ENCODE measurements at regions not wholly inside any gene's neighbourhood (a gene's known extent, or its start where the extent isn't known, plus 50 kb on each side); places are given as distances from the start of the nearest gene placed in this dataset.

GRCh38 chr21:22650226-22650625 lies 1652.0 kb downstream of the NCAM2 start:
- Mint-ChIP-seq H3K4me1 (ENCODE audit: low read depth) (no peaks in the 10 kb centered on the region), H3K4me3 (no peak overlapping the region), H3K27ac (no peak overlapping the region), H3K27me3 (no peaks in the 10 kb centered on the region), H3K36me3 (no peaks in the 10 kb centered on the region), H3K9me3 (peaks cover 6% of the 10 kb centered on the region)
- intact Hi-C loops (cut with micrococcal nuclease) = no loop called here
- no peak for DNase-seq
- ChIA-PET CTCF (no interaction called here), POLR2A (no interaction called here)

- DNase-seq = no peak
- Mint-ChIP-seq H3K4me1 (ENCODE audit: low read depth) (no peaks in the 10 kb centered on the region), H3K27me3 (no peaks in the 10 kb centered on the region), H3K27ac (no peak overlapping the region), H3K4me3 (no peak overlapping the region), H3K36me3 (no peaks in the 10 kb centered on the region), H3K9me3 (peaks cover 3% of the 10 kb centered on the region)
- CTCF ChIA-PET = no interaction called here
- intact Hi-C loops (cut with micrococcal nuclease) = no loop called here
- POLR2A ChIA-PET = no interaction called here
These were observed 1659.6 kb downstream of the NCAM2 start for GRCh38 chr21:22657781-22658180.

- DNase-seq = no peak
- H3K27me3 Mint-ChIP-seq = no peaks in the 10 kb centered on the region
- intact Hi-C loops (cut with micrococcal nuclease) = no loop called here
- H3K9me3 Mint-ChIP-seq = peaks cover 15% of the 10 kb centered on the region
- no peaks in the 10 kb centered on the region for H3K36me3 Mint-ChIP-seq
- no peak overlapping the region for H3K27ac Mint-ChIP-seq
- H3K4me3 Mint-ChIP-seq = no peak overlapping the region
- H3K4me1 Mint-ChIP-seq (ENCODE audit: low read depth) = no peaks in the 10 kb centered on the region
- ChIA-PET CTCF (no interaction called here), POLR2A (no interaction called here)
These were observed 1671.9 kb downstream of the NCAM2 start for GRCh38 chr21:22670148-22670547.

GRCh38 chr21:22679207-22679606 lies 1681.0 kb downstream of the NCAM2 start:
- Mint-ChIP-seq H3K27me3 (no peaks in the 10 kb centered on the region), H3K4me3 (no peak overlapping the region), H3K27ac (no peak overlapping the region), H3K4me1 (ENCODE audit: low read depth) (no peaks in the 10 kb centered on the region), H3K9me3 (peaks cover 12% of the 10 kb centered on the region), H3K36me3 (no peaks in the 10 kb centered on the region)
- POLR2A ChIA-PET = no interaction called here
- CTCF ChIA-PET = no interaction called here
- no peak for DNase-seq
- intact Hi-C loops (cut with micrococcal nuclease) = no loop called here

GRCh38 chr21:22691658-22692057 lies 1693.4 kb downstream of the NCAM2 start:
- Mint-ChIP-seq H3K4me3 (no peak overlapping the region), H3K27me3 (no peaks in the 10 kb centered on the region), H3K27ac (no peak overlapping the region), H3K36me3 (no peaks in the 10 kb centered on the region), H3K4me1 (ENCODE audit: low read depth) (no peaks in the 10 kb centered on the region), H3K9me3 (peaks cover 44% of the 10 kb centered on the region)
- CTCF ChIA-PET = no interaction called here
- DNase-seq = no peak
- intact Hi-C loops (cut with micrococcal nuclease) = no loop called here
- POLR2A ChIA-PET = no interaction called here

GRCh38 chr21:22703521-22703920 lies 1705.3 kb downstream of the NCAM2 start:
- ChIA-PET CTCF (no interaction called here), POLR2A (no interaction called here)
- intact Hi-C loops (cut with micrococcal nuclease) = no loop called here
- Mint-ChIP-seq H3K27ac (no peak overlapping the region), H3K36me3 (no peaks in the 10 kb centered on the region), H3K4me3 (no peak overlapping the region), H3K9me3 (peaks cover 3% of the 10 kb centered on the region), H3K27me3 (no peaks in the 10 kb centered on the region), H3K4me1 (ENCODE audit: low read depth) (no peaks in the 10 kb centered on the region)
- DNase-seq = no peak

- Mint-ChIP-seq H3K27ac (no peak overlapping the region), H3K9me3 (no peaks in the 10 kb centered on the region), H3K36me3 (no peaks in the 10 kb centered on the region), H3K27me3 (no peaks in the 10 kb centered on the region), H3K4me3 (no peak overlapping the region), H3K4me1 (ENCODE audit: low read depth) (no peaks in the 10 kb centered on the region)
- no peak for DNase-seq
- intact Hi-C loops (cut with micrococcal nuclease) = no loop called here
- ChIA-PET POLR2A (no interaction called here), CTCF (no interaction called here)
These were observed 1712.5 kb downstream of the NCAM2 start for GRCh38 chr21:22710721-22711120.

GRCh38 chr21:22711636-22712035 lies 1713.4 kb downstream of the NCAM2 start:
- H3K27ac Mint-ChIP-seq = no peak overlapping the region
- H3K36me3 Mint-ChIP-seq = no peaks in the 10 kb centered on the region
- DNase-seq = no peak
- CTCF ChIA-PET = no interaction called here
- no peak overlapping the region for H3K4me3 Mint-ChIP-seq
- POLR2A ChIA-PET = no interaction called here
- H3K27me3 Mint-ChIP-seq = no peaks in the 10 kb centered on the region
- intact Hi-C loops (cut with micrococcal nuclease) = no loop called here
- no peaks in the 10 kb centered on the region for H3K4me1 Mint-ChIP-seq (ENCODE audit: low read depth)
- H3K9me3 Mint-ChIP-seq = no peaks in the 10 kb centered on the region

GRCh38 chr21:22725436-22725835 lies 1727.2 kb downstream of the NCAM2 start:
- H3K9me3 Mint-ChIP-seq = peaks cover 16% of the 10 kb centered on the region
- ChIA-PET POLR2A (no interaction called here), CTCF (no interaction called here)

GRCh38 chr21:22728091-22728490 lies 1729.9 kb downstream of the NCAM2 start:
- no peak for DNase-seq
- no peaks in the 10 kb centered on the region for H3K4me1 Mint-ChIP-seq (ENCODE audit: low read depth)
- intact Hi-C loops (cut with micrococcal nuclease) = no loop called here
- no peak overlapping the region for H3K4me3 Mint-ChIP-seq
- H3K27ac Mint-ChIP-seq = no peak overlapping the region
- no peaks in the 10 kb centered on the region for H3K36me3 Mint-ChIP-seq
- CTCF ChIA-PET = no interaction called here
- POLR2A ChIA-PET = no interaction called here
- no peaks in the 10 kb centered on the region for H3K27me3 Mint-ChIP-seq
- peaks cover 18% of the 10 kb centered on the region for H3K9me3 Mint-ChIP-seq

More at GRCh38 chr21:22725436-22725835, 1727.2 kb downstream of the NCAM2 start:
- Mint-ChIP-seq H3K27ac (no peak overlapping the region), H3K36me3 (no peaks in the 10 kb centered on the region), H3K4me3 (no peak overlapping the region), H3K4me1 (ENCODE audit: low read depth) (no peaks in the 10 kb centered on the region), H3K27me3 (no peaks in the 10 kb centered on the region)
- DNase-seq = no peak
- intact Hi-C loops (cut with micrococcal nuclease) = no loop called here

- Mint-ChIP-seq H3K36me3 (no peaks in the 10 kb centered on the region), H3K9me3 (peaks cover 5% of the 10 kb centered on the region), H3K27me3 (no peaks in the 10 kb centered on the region), H3K4me3 (no peak overlapping the region), H3K4me1 (ENCODE audit: low read depth) (no peaks in the 10 kb centered on the region), H3K27ac (no peak overlapping the region)
- intact Hi-C loops (cut with micrococcal nuclease) = no loop called here
- ChIA-PET POLR2A (no interaction called here), CTCF (no interaction called here)
- DNase-seq = no peak
These were observed 1744.9 kb downstream of the NCAM2 start for GRCh38 chr21:22743085-22743484.

GRCh38 chr21:22754746-22755145 lies 1756.5 kb downstream of the NCAM2 start:
- no peak overlapping the region for H3K4me3 Mint-ChIP-seq
- POLR2A ChIA-PET = no interaction called here

GRCh38 chr21:22758478-22758877 lies 1760.3 kb downstream of the NCAM2 start:
- Mint-ChIP-seq H3K4me3 (no peak overlapping the region), H3K36me3 (no peaks in the 10 kb centered on the region), H3K27ac (no peak overlapping the region), H3K27me3 (no peaks in the 10 kb centered on the region), H3K4me1 (ENCODE audit: low read depth) (no peaks in the 10 kb centered on the region), H3K9me3 (no peaks in the 10 kb centered on the region)
- no peak for DNase-seq
- CTCF ChIA-PET = no interaction called here
- intact Hi-C loops (cut with micrococcal nuclease) = no loop called here
- POLR2A ChIA-PET = no interaction called here

More at GRCh38 chr21:22754746-22755145, 1756.5 kb downstream of the NCAM2 start:
- Mint-ChIP-seq H3K27ac (no peak overlapping the region), H3K27me3 (no peaks in the 10 kb centered on the region), H3K9me3 (no peaks in the 10 kb centered on the region), H3K4me1 (ENCODE audit: low read depth) (no peaks in the 10 kb centered on the region), H3K36me3 (no peaks in the 10 kb centered on the region)
- intact Hi-C loops (cut with micrococcal nuclease) = no loop called here
- no peak for DNase-seq
- CTCF ChIA-PET = no interaction called here

GRCh38 chr21:22762463-22762862 lies 1764.3 kb downstream of the NCAM2 start:
- POLR2A ChIA-PET = no interaction called here
- intact Hi-C loops (cut with micrococcal nuclease) = no loop called here
- Mint-ChIP-seq H3K4me1 (ENCODE audit: low read depth) (no peaks in the 10 kb centered on the region), H3K9me3 (no peaks in the 10 kb centered on the region), H3K27me3 (no peaks in the 10 kb centered on the region), H3K27ac (no peak overlapping the region), H3K4me3 (no peak overlapping the region), H3K36me3 (no peaks in the 10 kb centered on the region)
- CTCF ChIA-PET = no interaction called here
- DNase-seq = no peak

All from activated CD4-positive, alpha-beta memory T cell treated with anti-CD3 and anti-CD28 coated beads for 36 hours (primary cell).